ENCODE measurements at regions not wholly inside any gene's neighbourhood (a gene's known extent, or its start where the extent isn't known, plus 50 kb on each side); places are given as distances from the start of the nearest gene placed in this dataset.

DNA sequence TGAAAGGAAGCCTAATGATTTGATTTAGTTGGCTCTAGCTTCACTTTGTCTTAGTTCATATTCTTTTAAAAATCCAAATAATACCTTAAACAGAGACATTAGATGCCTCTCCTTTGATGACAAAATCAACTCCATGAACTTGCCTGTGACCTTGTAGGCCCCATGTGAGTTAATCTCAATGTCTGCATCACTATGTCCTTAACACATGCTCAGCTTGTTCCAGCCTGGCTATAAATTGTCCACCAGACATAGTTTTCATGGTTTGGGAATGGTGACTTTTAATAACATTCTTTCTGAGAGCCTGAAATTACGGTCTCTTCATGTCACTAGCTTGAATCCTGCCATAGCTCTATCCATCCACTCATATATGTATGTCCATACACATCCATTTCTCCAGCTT is 656.3 kb upstream of the IGFBP3 start:
- TF ChIP-seq, protein P1, sequence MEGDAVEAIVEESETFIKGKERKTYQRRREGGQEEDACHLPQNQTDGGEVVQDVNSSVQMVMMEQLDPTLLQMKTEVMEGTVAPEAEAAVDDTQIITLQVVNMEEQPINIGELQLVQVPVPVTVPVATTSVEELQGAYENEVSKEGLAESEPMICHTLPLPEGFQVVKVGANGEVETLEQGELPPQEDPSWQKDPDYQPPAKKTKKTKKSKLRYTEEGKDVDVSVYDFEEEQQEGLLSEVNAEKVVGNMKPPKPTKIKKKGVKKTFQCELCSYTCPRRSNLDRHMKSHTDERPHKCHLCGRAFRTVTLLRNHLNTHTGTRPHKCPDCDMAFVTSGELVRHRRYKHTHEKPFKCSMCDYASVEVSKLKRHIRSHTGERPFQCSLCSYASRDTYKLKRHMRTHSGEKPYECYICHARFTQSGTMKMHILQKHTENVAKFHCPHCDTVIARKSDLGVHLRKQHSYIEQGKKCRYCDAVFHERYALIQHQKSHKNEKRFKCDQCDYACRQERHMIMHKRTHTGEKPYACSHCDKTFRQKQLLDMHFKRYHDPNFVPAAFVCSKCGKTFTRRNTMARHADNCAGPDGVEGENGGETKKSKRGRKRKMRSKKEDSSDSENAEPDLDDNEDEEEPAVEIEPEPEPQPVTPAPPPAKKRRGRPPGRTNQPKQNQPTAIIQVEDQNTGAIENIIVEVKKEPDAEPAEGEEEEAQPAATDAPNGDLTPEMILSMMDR (IDR thresholded peaks at IDR 0.05; ENCODE audit: low read depth, low read length, missing control alignments), result no peak

DNA sequence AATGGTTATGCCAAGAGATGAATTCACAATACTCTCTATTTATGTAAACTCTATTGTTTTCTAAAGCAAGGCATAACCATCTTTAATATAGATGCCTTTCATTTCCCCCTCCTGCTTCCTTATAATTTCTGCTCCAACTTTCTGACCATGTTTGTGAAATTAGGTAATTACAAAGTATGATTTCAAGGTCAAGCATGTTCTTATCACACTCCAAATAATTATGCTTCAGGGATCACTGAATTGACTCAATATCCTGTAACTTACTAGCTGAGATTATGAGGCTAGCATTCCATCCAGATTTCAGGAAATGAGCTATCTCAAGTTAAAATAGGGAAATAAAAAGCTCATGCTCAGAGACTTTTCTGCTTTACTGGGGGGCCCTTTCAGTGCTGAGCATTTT is 655.9 kb upstream of the IGFBP3 start:
- DNase-seq (ENCODE audit: extremely low read depth, low read depth), result no peak
- no peak overlapping the region for H3K4me3 ChIP-seq (replicated peaks; ENCODE audit: low read depth, low read length)
- TF ChIP-seq, protein P1 (IDR thresholded peaks at IDR 0.05; ENCODE audit: low read depth, low read length, missing control alignments), result no peak

More for the DNA sequence above, 656.3 kb upstream of the IGFBP3 start:
- DNase-seq (ENCODE audit: extremely low read depth, low read depth), result no peak
- no peak overlapping the region for H3K4me3 ChIP-seq (replicated peaks; ENCODE audit: low read depth, low read length)

DNA sequence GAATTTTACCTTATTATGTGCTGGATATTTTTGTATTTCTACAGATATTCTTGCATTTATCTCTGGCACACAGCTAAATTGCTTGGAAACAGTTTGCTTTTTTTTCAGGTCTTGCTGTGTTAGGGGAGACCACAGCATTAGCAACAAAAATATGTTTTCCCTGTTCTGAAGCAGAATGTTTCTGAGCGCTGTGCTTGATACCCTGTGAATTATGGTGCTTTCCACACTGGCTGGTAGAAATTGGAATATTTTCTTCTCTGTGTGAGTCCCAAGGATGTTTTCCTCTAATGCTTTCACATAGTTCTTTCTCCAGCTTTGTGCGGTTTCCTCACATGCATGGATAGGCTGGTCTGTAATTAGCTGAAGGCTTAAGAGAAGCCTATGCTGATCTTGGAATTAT is 651.6 kb upstream of the IGFBP3 start:
- DNase-seq (ENCODE audit: extremely low read depth, low read depth), result no peak

DNA sequence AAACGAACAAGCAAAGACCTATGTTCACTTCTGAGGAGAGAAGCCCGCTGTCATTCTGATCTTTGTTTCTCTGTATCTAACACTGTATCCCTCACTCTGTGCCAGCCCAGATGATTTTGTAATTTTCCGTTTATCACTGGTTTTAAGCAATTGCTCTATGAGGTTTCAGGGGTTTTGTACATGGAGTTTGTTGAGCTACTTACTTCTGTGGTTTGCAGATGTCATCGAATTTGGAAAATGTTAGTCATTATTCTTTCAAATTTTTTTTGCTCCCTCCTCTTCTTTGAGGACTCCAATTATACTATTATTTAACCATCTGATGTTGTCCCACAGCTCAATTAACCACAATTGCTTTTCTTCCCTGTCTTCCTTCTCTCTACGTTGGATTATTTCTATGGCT is 650.9 kb upstream of the IGFBP3 start:
- TF ChIP-seq, protein P1 (IDR thresholded peaks at IDR 0.05; ENCODE audit: low read depth, low read length, missing control alignments), result no peak
- no peak overlapping the region for H3K4me3 ChIP-seq (replicated peaks; ENCODE audit: low read depth, low read length)
- no peak for DNase-seq (ENCODE audit: extremely low read depth, low read depth)

More for the DNA sequence above, 651.6 kb upstream of the IGFBP3 start:
- no peak overlapping the region for H3K4me3 ChIP-seq (replicated peaks; ENCODE audit: low read depth, low read length)
- TF ChIP-seq, protein P1 (IDR thresholded peaks at IDR 0.05; ENCODE audit: low read depth, low read length, missing control alignments), result no peak

DNA sequence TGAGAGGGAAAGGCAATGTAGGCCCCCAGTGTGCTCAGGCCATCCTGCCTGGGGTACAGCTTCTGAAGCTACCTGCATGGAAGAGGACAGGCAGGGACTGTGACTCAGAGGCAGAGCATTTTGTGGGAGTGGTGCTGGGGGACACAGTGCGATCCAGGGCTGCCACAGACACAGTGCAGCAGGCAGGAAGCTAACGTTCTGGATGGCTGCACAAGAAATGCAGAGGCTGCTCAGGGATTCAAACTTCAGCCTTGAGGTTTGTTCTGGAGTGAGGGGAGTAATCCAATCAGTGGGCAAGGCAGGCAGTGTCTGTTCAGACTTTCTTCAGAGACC is 648.0 kb upstream of the IGFBP3 start:
- H3K4me3 ChIP-seq (replicated peaks; ENCODE audit: low read depth, low read length), result no peak overlapping the region
- TF ChIP-seq, protein P1 (IDR thresholded peaks at IDR 0.05; ENCODE audit: low read depth, low read length, missing control alignments), result no peak
- no peak for DNase-seq (ENCODE audit: extremely low read depth, low read depth)

DNA sequence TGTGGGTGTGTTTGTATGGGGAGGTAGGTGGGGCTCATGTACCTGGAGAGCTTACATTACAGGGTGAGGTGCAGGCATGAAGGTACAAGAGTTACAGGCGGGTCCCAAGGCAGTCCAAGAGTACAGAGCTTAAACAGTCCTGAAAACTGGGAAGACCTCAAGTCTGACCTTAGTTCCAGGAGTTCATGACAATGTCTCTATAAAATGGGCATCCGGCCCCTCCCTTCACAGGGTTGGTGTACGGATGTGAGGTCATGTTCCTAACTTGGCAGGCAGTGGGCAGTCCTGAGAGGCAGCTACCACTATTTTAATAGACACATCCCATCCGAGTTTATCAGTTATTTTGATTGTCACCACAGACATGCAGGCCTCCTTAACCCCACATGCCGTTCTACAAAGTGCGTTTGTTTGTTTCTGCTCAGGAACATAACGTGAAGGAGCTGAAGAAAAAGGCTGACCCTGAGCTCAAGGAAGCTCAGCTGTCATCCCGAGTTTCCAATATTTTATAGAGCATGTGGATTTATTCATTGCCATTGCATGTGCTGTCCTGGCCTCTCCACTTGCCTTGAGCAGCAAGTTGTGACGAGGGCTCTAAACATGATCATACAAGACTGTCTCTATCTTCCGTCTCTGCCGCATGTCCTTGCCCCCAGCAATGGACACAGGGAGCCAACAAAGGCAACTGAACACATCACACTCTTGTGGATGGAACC is 647.5 kb upstream of the IGFBP3 start:
- TF ChIP-seq, protein P1 (IDR thresholded peaks at IDR 0.05; ENCODE audit: low read depth, low read length, missing control alignments), result no peak
- no peak overlapping the region for H3K4me3 ChIP-seq (replicated peaks; ENCODE audit: low read depth, low read length)
- DNase-seq (ENCODE audit: extremely low read depth, low read depth), result no peak

DNA sequence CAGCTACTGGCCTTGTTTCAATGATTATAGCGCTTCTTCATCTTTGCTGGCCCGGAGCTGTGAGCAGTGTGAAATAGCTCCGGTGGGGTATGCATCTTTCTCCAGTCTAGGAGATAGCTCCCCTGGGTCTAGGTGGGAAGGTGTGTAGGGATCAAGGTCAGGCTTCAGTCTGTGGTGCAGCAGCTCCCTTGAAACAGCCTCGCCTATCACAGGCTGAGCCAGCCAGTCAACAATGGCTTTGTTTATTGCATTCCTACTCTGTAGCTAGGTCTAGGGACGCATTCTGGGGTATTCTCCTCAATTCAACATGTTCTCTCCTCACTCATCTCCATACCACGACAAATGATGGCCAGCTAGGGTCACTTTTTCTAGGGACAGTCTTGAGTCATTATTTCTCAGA is 646.8 kb upstream of the IGFBP3 start:
- no peak overlapping the region for H3K4me3 ChIP-seq (replicated peaks; ENCODE audit: low read depth, low read length)
- DNase-seq (ENCODE audit: extremely low read depth, low read depth), result no peak
- TF ChIP-seq, protein P1 (IDR thresholded peaks at IDR 0.05; ENCODE audit: low read depth, low read length, missing control alignments), result no peak

Measured in HFF-Myc (cell line).